ENCODE measurements at regions not wholly inside any gene's neighbourhood (a gene's known extent, or its start where the extent isn't known, plus 50 kb on each side); places are given as distances from the start of the nearest gene placed in this dataset.

GRCh38 chr5:45847877-45848276 is 151.7 kb upstream of the HCN1 start:
- FAIRE-seq (no peak), DNase-seq (ENCODE audit: low read depth in 1 of 2, low spot score in 2 of 2) (peak in 1 of 2 experiments; percentile 54)
- Histone ChIP-seq H3K18ac (ENCODE audit: extremely low read depth, low read length) (no peak overlapping the region), H3K79me2 (ENCODE audit: control insufficient read depth in 1 of 2, insufficient read depth in 2 of 2, low read length in 2 of 2) (no peaks in the 10 kb centered on the region), H3K27ac (ENCODE audit: low read depth, low read length) (peak overlapping the region; percentile 50), H4K5ac (ENCODE audit: insufficient read length, low read depth, low read length) (no peak overlapping the region), H3K4ac (replicated peaks; ENCODE audit: insufficient read length, low read depth, low read length) (no peak overlapping the region), H3K4me1 (replicated peaks in 1 of 4; ENCODE audit: control insufficient read depth in 3 of 4, insufficient read depth in 4 of 4, low read length in 3 of 4) (peaks cover 4 to 7% (median 5%) of the 10 kb centered on the region in 4 experiments; a peak in 5 of 7 replicates), H3K4me2 (ENCODE audit: insufficient read depth in 1 of 2, low read depth in 2 of 2, low read length in 2 of 2) (peak overlapping the region; percentile 25 to 51; a peak in 2 of 4 replicates), H2BK12ac (ENCODE audit: low read depth, low read length) (peak overlapping the region; percentile 63; the same call in 1 of the 2 replicates), H2BK120ac (replicated peaks; ENCODE audit: low read depth, low read length) (no peak overlapping the region), H4K91ac (replicated peaks; ENCODE audit: insufficient read length, low read length) (no peak overlapping the region), H3K36me3 (ENCODE audit: control insufficient read depth in 2 of 4, insufficient read depth in 4 of 4, low read length in 3 of 4) (no peaks in the 10 kb centered on the region), H4K20me1 (replicated peaks in 1 of 2; ENCODE audit: control insufficient read depth in 1 of 2, insufficient read depth in 2 of 2, low read length in 2 of 2) (no peaks in the 10 kb centered on the region), H3K56ac (replicated peaks; ENCODE audit: insufficient read length, low read depth, low read length) (no peak overlapping the region), H3K4me3 (ENCODE audit: extremely low read depth in 1 of 4, insufficient read depth in 2 of 4, low read depth in 3 of 4, low read length in 4 of 4) (no peak overlapping the region; a peak in 2 of 8 replicates), H2BK15ac (ENCODE audit: low read length) (no peak overlapping the region), H2BK5ac (ENCODE audit: low read depth, low read length) (peak overlapping the region; percentile 28; the same call in 1 of the 2 replicates), H3K27me3 (replicated peaks in 1 of 4; ENCODE audit: control insufficient read depth in 3 of 4, extremely low read depth in 1 of 4, insufficient read depth in 3 of 4, low read length in 3 of 4) (no peaks in the 10 kb centered on the region), H3K23me2 (ENCODE audit: low read depth, low read length) (no peaks in the 10 kb centered on the region), H4K8ac (ENCODE audit: extremely low read depth, insufficient read depth, low read length) (peak overlapping the region; percentile 90), H3K14ac (ENCODE audit: insufficient read length) (no peak overlapping the region), H2BK20ac (ENCODE audit: low read length) (no peak overlapping the region), H2AK5ac (ENCODE audit: low read depth, low read length) (no peak overlapping the region), H3K9ac (replicated peaks in 1 of 4; ENCODE audit: extremely low read depth in 1 of 4, low read depth in 3 of 4, low read length in 3 of 4) (peak overlapping the region in 1 of 4 experiments; percentile 0; a peak in 1 of 7 replicates), H3K79me1 (ENCODE audit: low read depth, low read length) (no peaks in the 10 kb centered on the region), H3K23ac (ENCODE audit: insufficient read length) (no peak overlapping the region), H2AFZ (ENCODE audit: low read length) (peak overlapping the region; percentile 87), H3K9me3 (ENCODE audit: insufficient read depth in 2 of 2, low read depth in 1 of 2, low read length in 1 of 2) (0 out of 4 replicates have a peak, but pooled peaks cover 0 to 3% of the 10 kb centered on the region in 2 experiments)
- ChIA-PET POLR2A (ENCODE audit: partially characterized antibody) (interaction anchor here (0.9 kb wide), 1 partner anchor 11 kb away, joined by 4 read pairs; no protein-coding TSS in a partner anchor), CTCF (ENCODE audit: partially characterized antibody) (interaction anchor here (1.0 to 1.7 kb wide), 2 partner anchors 10 to 11 kb away, joined by 3 to 4 read pairs; no protein-coding TSS in a partner anchor)
- WGBS, 2 experiments (ENCODE audit: extremely low coverage in 1 of 2, insufficient coverage in 1 of 2, insufficient read length in 1 of 2, insufficient replicate concordance in 2 of 2, low coverage in 1 of 2, low lambda C conversion rate in 2 of 2, missing lambda C conversion rate in 1 of 2): 73% methylated on average over 3 of the region's 3 CpGs; no CpG with 5 or more reads in 1 of the 2 experiments
- TF ChIP-seq EZH2 (IDR thresholded peaks at IDR 0.05; ENCODE audit: low read depth, low read length, severe bottlenecking) (no peak), HDAC2 (IDR thresholded peaks at IDR 0.05; ENCODE audit: borderline replicate concordance in 1 of 2, low read depth in 2 of 2, low read length in 2 of 2) (no peak), FOSL1 (IDR thresholded peaks at IDR 0.05; ENCODE audit: insufficient read depth, low read depth, low read length) (no peak), BACH1 (IDR thresholded peaks at IDR 0.05; ENCODE audit: low read length) (no peak), CHD1 (IDR thresholded peaks at IDR 0.05; ENCODE audit: low read depth, low read length) (no peak), RFX5 (IDR thresholded peaks at IDR 0.05; ENCODE audit: borderline replicate concordance, low read depth, low read length) (no peak), ASH2L (IDR thresholded peaks at IDR 0.05; ENCODE audit: low read length) (peak; percentile 85), BCL11A (IDR thresholded peaks at IDR 0.05; ENCODE audit: low read depth in 2 of 2, low read length in 2 of 2) (no peak), E2F6 (IDR thresholded peaks at IDR 0.05) (no peak), NANOG (IDR thresholded peaks at IDR 0.05; ENCODE audit: insufficient read depth, low read depth, low read length, poor library complexity, severe bottlenecking) (no peak), SIRT6 (IDR thresholded peaks at IDR 0.05; ENCODE audit: low read length) (no peak), TEAD4 (IDR thresholded peaks at IDR 0.05; ENCODE audit: low read depth, low read length) (no peak)
